GM12865 (cell line): ENCODE measurements at regions not wholly inside any gene's neighbourhood (a gene's known extent, or its start where the extent isn't known, plus 50 kb on each side); places are given as distances from the start of the nearest gene placed in this dataset.
"Not testable (repeated sequence)": the region's sequence is repeated elsewhere in the genome, so short reads cannot be mapped to it uniquely, and the experiment has no call there.

ENCODE experiments used
- DNase-seq: peaks from one replicate; pipeline ENCODE4 v3.0.0; 2010; ENCODE audit warnings: low read depth
- H3K4me3 ChIP-seq: 2 replicates; pipeline ENCODE4 v1.5.1; 2011; ENCODE audit warnings: mild to moderate bottlenecking, low read depth, low read length, control low read depth
- CTCF ChIP-seq: IDR thresholded peaks from 2 replicates; pipeline ENCODE4 v1.5.1; 2011; ENCODE audit warnings: low read length, control low read depth, low read depth, inconsistent platforms; ENCODE audit not compliant: insufficient read depth; ENCODE audit errors: missing control alignments

- DNase-seq, result no peak
- no peak overlapping the region for H3K4me3 ChIP-seq
- no peak for TF ChIP-seq CTCF
Measured at GRCh38 chr13:47892374-47892773, 108.7 kb downstream of the SUCLA2 start.

GRCh38 chr13:47890146-47890814, 110.8 kb downstream of the SUCLA2 start:
- H3K4me3 ChIP-seq, result no peak overlapping the region
- no peak for DNase-seq
- no peak for TF ChIP-seq CTCF

- no peak for DNase-seq
- no peak for TF ChIP-seq CTCF
- H3K4me3 ChIP-seq, result no peak overlapping the region
Measured at GRCh38 chr13:47886314-47886713, 114.8 kb downstream of the SUCLA2 start.

GRCh38 chr13:47875201-47875600, 125.9 kb downstream of the SUCLA2 start:
- DNase-seq, result no peak
- no peak overlapping the region for H3K4me3 ChIP-seq
- no peak for TF ChIP-seq CTCF

GRCh38 chr13:47873987-47874386, 127.1 kb downstream of the SUCLA2 start:
- H3K4me3 ChIP-seq, DNase-seq: not testable (repeated sequence)

GRCh38 chr13:47873319-47873718, 127.8 kb downstream of the SUCLA2 start:
- DNase-seq, H3K4me3 ChIP-seq: not testable (repeated sequence)

- TF ChIP-seq CTCF, result no peak
- no peak overlapping the region for H3K4me3 ChIP-seq
- no peak for DNase-seq
Measured at GRCh38 chr13:47869776-47870175, 131.3 kb downstream of the SUCLA2 start.

GRCh38 chr13:47865883-47866282, 135.2 kb downstream of the SUCLA2 start:
- no peak overlapping the region for H3K4me3 ChIP-seq
- TF ChIP-seq CTCF, result no peak

More at GRCh38 chr13:47865883-47866282, 135.2 kb downstream of the SUCLA2 start:
- DNase-seq, result no peak
